IPS-18c (cell line): ENCODE measurements at regions not wholly inside any gene's neighbourhood (a gene's known extent, or its start where the extent isn't known, plus 50 kb on each side); places are given as distances from the start of the nearest gene placed in this dataset.

ENCODE experiments used
- H3K4me3 ChIP-seq: 2 replicates; pipeline ENCODE4 v1.7.0; 2013; ENCODE audit warnings: low read depth, mild to moderate bottlenecking, low read length, moderate library complexity; ENCODE audit not compliant: insufficient read depth
- H3K9me3 ChIP-seq: one replicate; pipeline ENCODE4 v1.6.1; 2013; ENCODE audit warnings: mild to moderate bottlenecking, low read length, moderate library complexity; ENCODE audit not compliant: control insufficient read depth, insufficient read depth

GRCh38 chr18:75799449-75800330, 372.2 kb upstream of the SMIM21 start:
- H3K4me3 ChIP-seq = no peak overlapping the region
- no peaks in the 10 kb centered on the region for H3K9me3 ChIP-seq

- no peak overlapping the region for H3K4me3 ChIP-seq
- no peaks in the 10 kb centered on the region for H3K9me3 ChIP-seq
Observed at GRCh38 chr18:75797046-75797445, 369.5 kb upstream of the SMIM21 start.

GRCh38 chr18:75790796-75791195, 363.3 kb upstream of the SMIM21 start:
- H3K9me3 ChIP-seq = no peaks in the 10 kb centered on the region
- no peak overlapping the region for H3K4me3 ChIP-seq

- no peaks in the 10 kb centered on the region for H3K9me3 ChIP-seq
- no peak overlapping the region for H3K4me3 ChIP-seq
Observed at GRCh38 chr18:75790111-75790510, 362.6 kb upstream of the SMIM21 start.

- Histone ChIP-seq H3K9me3 (no peaks in the 10 kb centered on the region), H3K4me3 (no peak overlapping the region)
Observed at GRCh38 chr18:75785834-75786233, 358.3 kb upstream of the SMIM21 start.

GRCh38 chr18:75785206-75785605, 357.7 kb upstream of the SMIM21 start:
- H3K4me3 ChIP-seq = no peak overlapping the region
- no peaks in the 10 kb centered on the region for H3K9me3 ChIP-seq

- H3K9me3 ChIP-seq = no peaks in the 10 kb centered on the region
- no peak overlapping the region for H3K4me3 ChIP-seq
Observed at GRCh38 chr18:75784390-75784789, 356.9 kb upstream of the SMIM21 start.

- H3K9me3 ChIP-seq = no peaks in the 10 kb centered on the region
- no peak overlapping the region for H3K4me3 ChIP-seq
Observed at GRCh38 chr18:75783566-75784281, 356.2 kb upstream of the SMIM21 start.

GRCh38 chr18:75782826-75783225, 355.3 kb upstream of the SMIM21 start:
- Histone ChIP-seq H3K4me3 (no peak overlapping the region), H3K9me3 (no peaks in the 10 kb centered on the region)

GRCh38 chr18:75782204-75782603, 354.7 kb upstream of the SMIM21 start:
- Histone ChIP-seq H3K9me3 (no peaks in the 10 kb centered on the region), H3K4me3 (no peak overlapping the region)

- Histone ChIP-seq H3K9me3 (no peaks in the 10 kb centered on the region), H3K4me3 (no peak overlapping the region)
Observed at GRCh38 chr18:75779910-75780309, 352.4 kb upstream of the SMIM21 start.

GRCh38 chr18:75779450-75779849, 351.9 kb upstream of the SMIM21 start:
- no peaks in the 10 kb centered on the region for H3K9me3 ChIP-seq
- no peak overlapping the region for H3K4me3 ChIP-seq

- Histone ChIP-seq H3K4me3 (no peak overlapping the region), H3K9me3 (no peaks in the 10 kb centered on the region)
Observed at GRCh38 chr18:75777630-75778029, 350.1 kb upstream of the SMIM21 start.

- Histone ChIP-seq H3K9me3 (no peaks in the 10 kb centered on the region), H3K4me3 (no peak overlapping the region)
Observed at GRCh38 chr18:75775121-75775520, 347.6 kb upstream of the SMIM21 start.

GRCh38 chr18:75773618-75774017, 346.1 kb upstream of the SMIM21 start:
- Histone ChIP-seq H3K4me3 (no peak overlapping the region), H3K9me3 (no peaks in the 10 kb centered on the region)

- Histone ChIP-seq H3K9me3 (no peaks in the 10 kb centered on the region), H3K4me3 (no peak overlapping the region)
Observed at GRCh38 chr18:75762758-75763157, 335.3 kb upstream of the SMIM21 start.

GRCh38 chr18:75760208-75760607, 332.7 kb upstream of the SMIM21 start:
- no peak overlapping the region for H3K4me3 ChIP-seq
- no peaks in the 10 kb centered on the region for H3K9me3 ChIP-seq

- Histone ChIP-seq H3K4me3 (no peak overlapping the region), H3K9me3 (peaks cover 4% of the 10 kb centered on the region)
Observed at GRCh38 chr18:75757951-75758350, 330.4 kb upstream of the SMIM21 start.
